HG03175 (cell line): ENCODE measurements at regions not wholly inside any gene's neighbourhood (a gene's known extent, or its start where the extent isn't known, plus 50 kb on each side); places are given as distances from the start of the nearest gene placed in this dataset.

Experiments used
- ATAC-seq: cut with Tn5 transposase; IDR thresholded peaks from one replicate; pipeline ENCODE4 v1.9.1; 2021; ENCODE audit warnings: mild to moderate bottlenecking, moderate library complexity; ENCODE audit not compliant: unreplicated experiment

DNA sequence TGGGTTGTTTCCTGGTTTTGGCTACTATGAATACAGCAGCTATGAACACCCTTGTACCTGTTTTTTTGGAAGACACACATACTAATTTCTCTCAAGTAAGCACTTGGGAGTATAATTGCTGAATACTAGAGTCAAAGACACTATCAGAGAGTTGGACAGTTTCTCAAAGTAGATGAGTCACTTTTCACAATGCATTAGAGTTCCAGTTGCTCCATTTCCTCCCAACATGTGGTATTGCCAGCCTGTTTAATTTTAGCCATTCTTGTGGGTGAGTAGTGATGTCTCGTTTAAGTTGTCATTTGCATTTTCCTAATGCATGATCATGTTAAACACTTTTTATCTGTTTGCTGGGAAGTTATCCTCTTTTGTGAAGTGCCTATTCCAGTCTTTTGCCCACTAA, 81.6 kb upstream of the GDNF start:
- ATAC-seq, result no peak

DNA sequence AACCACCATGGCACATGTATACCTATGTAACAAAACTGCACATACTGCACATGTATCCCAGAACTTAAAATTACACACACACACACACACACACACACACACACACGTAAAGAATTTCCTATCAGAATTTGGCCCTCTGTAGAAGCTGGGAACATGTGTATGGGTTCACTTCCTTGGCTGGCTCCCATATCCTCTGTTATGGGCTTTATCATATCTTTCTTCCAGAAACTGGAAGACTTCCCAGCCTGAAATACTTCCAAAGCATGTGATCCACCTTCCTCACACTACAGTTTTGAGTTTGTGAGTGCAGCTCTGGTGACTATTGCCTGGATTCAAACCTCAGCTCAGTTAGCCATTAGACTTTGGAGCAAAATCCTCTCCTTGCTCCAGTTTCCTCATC, 78.6 kb upstream of the GDNF start:
- no peak for ATAC-seq

DNA sequence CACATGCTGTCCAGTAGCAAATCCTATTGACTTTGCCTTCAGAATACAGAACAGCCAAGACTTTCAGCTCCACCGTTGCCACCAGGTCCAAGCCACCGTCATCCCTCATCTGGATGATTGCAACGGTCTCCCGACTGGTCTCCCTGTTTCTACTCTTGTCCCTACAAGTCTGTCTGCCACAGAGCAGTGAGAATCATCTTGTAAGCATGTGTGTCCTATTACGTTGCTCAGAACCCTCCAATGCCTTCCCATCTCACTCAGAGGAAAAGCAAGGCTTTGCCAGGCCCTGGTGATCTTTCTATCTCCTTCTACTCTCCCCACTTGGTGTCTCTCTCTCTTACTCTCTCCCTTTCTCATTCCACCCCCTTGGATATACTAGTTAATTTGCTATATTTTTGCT, 76.7 kb upstream of the GDNF start:
- ATAC-seq, result no peak

DNA sequence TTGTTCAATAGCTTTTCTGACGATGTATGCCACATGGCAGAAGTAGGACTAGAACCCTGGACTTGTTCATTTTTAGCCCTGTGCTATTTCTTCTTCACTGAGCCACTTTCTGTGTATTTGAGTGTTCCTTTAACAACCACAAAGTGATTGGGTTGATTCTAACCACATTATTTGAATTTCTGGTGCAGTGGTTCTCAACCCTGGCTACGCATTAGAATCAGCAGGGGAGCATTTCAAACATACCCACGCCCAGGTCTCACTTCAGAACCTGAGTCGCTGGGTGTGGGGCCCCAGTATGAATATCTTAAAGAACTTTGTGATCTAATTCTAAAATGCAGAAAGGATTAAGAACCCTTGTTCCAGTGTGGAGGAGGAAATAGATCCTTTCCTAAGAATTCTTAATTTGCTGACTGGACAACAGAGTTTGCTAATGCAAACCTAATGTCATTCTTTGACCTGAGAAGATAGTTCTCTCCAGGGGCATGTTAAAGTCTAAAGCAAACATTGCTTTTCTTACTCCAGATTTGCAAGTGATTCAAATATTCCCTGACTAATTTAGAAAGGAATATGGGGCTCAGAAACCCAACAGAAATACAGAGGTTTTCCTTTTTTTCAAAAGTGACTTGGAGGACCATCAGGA, 75.4 kb upstream of the GDNF start:
- ATAC-seq, result peak; percentile 87

DNA sequence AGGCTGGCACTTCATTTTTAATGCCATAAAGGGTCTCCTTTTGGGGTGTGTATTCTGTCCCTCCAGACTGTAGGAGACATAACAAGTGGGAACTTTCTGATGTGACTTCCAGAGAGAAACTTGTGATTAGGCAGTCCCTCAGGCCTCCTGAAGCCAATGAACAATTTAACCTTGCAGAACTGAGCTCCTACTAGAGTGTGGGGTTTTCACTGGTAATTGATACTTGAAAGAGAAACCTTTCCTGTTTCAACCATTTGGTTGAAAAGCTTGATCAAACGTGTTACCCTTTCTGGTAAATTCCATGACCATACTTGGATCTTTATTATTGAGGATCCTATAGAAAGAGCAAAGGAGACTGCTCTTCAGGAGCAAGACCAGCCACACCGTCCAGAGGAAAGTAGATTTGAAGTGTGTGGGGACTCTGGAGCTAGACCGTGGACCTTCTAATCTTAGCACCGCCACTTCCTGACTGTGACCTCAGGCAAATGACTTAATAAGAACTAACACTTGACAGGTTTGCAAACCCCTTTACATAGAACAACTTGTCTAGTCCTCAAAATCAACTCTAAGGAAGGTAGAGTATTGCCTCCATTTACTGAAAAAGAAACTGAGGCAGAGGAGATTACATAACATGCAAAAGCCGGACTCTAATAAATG, 69.9 kb upstream of the GDNF start:
- ATAC-seq, result peak; percentile 82

DNA sequence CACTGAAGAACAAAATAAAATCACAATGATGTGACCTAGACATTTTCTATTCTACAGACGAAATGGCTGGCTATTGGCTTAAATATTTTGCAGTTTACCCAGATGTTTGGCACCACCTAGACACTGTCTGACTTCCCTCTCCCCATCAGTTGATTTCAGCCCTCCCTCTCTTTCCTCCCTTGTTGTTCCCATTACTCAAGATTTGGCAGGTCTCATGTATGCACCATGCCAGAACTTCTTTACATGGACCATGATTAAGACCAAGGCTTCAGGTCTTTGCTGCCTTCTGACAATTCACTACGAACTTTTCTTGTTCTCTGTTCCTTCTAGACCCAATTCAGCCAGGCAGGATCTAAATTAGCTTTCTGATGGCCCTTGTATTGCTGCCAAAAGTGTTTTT, 66.6 kb upstream of the GDNF start:
- no peak for ATAC-seq

DNA sequence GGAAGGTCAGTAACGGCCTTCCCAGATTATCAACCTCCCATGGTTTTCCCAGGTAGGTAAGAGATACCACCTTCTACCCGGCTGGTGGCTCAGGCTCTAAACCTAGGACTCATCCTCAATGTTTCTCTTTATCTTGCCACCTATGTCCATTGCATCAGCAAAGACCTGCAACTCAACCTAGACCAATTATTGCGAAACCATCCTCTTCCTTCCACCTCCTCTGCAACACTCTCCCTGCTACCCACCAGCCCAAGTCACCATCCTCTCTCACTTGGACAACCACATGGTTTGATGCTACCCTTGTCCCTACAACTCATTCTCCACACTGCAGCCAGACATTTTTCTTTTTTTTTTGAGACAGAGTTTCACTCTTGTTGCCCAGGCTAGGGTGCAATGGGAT, 65.4 kb upstream of the GDNF start:
- no peak for ATAC-seq

DNA sequence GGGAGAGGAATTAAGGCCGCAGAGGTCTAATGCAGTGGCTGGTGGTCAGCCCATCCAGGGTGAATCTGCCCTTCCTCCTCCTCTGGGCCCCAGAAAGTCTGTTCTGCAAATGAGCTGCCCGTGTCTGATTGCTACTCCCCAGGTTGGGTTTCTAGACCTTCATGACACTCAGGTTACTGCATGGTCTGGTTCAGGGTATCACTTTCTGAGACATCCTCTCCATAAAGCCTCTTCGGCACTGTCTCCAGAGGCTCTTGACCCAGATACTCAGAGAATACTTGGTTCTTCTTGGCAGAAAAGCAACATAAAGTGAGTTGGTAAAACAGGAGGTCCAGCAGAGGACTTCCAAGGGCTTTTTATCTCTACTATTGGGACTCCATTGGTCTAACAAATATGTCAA, 62.5 kb upstream of the GDNF start:
- ATAC-seq, result no peak

DNA sequence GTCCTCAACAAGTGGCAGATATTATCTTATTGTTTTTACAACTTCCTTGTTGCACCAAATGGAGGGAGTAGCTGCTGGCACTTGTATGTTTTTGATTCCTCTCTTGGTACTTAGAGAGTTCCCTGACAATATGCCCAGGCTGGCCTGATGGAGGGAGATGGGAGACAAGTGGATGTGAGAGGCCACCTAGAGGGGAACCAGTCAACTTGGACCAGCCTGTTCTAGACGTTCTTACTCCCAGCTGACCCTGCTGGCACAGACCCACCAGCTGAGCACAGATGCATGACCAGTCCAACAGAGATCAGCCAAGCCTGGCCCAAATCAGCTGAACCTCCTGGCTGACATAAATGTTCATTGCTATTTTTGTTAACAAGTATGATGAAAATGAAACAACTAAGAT, 60.9 kb upstream of the GDNF start:
- ATAC-seq, result no peak

DNA sequence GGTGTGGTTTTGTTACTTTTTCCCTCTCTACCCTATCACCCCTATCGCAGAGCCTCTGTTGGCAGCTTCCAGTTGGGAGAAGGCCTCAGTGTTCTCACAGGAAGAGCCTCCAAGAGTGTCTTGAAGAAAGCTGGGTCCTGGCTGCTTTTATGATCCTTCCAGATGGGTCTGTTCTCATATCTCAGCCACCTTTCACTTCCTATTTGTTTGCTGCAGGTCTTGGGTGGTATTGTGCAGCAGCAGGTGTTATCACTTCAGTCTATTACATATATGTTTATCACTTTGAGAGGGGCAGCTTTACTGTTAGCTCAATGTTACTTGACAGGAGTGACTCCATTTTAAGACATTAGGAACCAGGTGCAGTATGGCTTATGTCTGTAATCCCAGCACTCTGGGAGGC, 59.2 kb upstream of the GDNF start:
- no peak for ATAC-seq

DNA sequence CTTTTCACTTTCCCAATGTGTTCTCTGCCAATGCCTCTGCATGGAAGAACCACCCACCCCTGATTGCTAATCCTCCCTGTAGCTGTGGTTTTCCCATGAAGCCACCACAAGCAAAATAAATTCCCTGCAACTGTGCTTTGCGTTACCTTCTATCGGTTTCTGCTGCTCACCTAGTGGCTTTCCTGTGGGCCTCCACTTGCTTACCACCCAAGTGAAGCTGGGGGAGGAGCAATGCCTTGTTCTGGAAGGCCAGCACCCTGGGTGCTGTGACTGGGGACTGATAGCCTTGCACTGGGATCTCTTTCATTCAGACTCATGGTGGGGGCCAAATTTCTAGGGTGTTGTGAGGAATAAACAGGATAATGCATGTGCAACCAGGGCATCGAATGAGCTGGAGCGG, 56.3 kb upstream of the GDNF start:
- ATAC-seq, result no peak

DNA sequence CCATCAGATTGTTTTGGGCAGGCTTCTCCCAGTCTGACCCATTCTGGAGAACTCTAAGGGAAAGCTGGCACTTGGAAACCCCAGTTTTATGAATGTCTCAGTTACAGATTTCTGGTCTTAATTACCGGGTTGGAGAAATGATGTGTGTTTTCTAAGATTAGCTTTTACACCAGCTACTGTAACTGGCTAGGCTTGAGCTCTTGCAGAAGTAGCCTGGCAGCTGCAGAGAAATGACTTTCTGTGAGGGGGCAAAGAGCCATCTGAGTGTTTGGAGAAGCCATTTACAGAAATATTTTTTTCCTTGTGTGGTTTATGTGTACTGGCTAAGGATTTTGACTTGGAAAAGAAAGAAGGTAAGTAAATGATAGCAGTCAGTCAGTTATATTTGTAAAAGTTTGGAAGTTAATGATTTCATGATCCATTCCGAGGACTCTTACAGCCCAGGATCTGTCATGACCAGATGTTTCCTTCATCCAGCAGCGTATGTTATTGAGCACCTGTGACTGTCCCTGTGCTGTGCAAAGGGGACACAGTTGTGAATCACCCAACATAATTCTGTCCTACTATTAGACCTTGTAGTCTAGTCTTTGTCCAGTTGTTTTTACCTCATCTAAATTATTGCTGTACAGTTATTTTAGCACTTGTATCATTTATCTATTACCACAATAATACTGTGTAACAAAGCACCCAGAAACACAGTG, 53.7 kb upstream of the GDNF start:
- no peak for ATAC-seq

DNA sequence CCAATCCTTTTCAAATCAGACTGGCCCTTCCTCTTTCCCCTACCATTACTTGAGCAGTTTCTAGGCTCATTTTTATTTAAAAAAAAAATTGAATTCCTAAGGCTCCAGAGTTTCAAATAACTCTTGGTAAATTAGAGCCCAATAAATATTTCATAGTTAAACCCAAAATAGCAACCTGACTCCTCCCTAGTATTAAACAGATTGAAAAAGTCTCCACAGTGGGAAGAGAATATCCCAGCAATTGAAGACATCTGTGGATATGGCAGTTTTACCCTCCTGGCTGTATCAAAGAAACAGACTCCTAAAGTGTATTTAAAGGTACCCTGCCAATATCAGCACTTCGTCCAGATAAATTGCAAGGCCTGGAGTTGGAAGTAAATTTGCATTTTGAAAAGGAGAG, 52.7 kb upstream of the GDNF start:
- ATAC-seq, result no peak

DNA sequence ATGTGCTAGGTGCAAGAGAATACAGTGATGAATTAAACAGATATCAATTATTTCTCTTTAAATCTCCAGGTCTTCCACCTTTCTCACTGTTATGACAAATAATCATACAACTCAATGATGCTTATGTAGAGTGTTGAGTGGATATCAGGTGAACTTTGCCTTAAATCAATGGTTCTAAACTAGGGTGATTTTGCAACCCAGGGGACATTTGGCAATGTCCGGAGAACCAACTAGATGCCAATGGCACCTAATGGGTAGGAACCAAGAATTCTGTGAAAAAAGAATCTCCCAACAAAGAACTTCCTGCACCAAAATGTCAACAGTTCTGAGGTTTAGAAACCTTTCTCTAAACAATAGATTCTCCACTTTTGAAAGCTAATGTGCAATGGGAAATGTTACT, 52.0 kb upstream of the GDNF start:
- ATAC-seq, result no peak

DNA sequence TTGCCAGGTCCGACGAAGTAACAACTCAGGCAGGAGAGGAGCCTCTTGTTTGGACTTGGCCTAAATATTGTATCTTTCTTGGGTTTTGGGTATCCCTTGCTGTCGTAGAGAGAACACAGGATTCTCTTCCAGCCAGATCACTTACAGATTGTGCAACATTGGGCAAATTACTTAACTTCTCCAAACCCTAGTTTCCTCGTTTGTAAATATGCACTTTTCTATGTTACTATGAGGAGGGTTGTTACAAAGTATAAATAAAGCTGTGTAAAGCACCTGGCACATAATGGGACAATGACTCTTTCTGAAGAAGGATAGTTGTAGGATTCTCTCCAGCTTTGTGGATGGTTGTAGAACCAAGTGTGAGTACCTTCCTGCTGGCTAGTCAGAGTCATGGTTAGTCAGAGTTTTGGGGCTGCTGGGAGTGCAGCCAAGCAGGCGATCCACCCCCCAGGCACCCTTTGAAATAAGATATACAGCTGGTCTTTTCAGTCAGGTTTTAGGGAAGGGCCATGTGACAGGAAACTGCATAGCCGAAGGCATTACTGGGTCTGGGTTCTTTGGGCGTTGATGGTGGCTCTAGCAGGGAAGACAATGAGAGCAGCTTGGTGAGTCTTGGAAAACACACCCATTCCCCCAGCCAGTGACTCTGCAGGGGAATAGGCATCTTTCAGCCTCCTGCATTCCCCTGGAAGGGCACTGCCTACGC, 49.9 kb upstream of the GDNF start:
- no peak for ATAC-seq
